GM13976 (cell line): ENCODE measurements at regions not wholly inside any gene's neighbourhood (a gene's known extent, or its start where the extent isn't known, plus 50 kb on each side); places are given as distances from the start of the nearest gene placed in this dataset.

Source experiments
- DNase-seq: peaks from one replicate; pipeline ENCODE4 v3.0.0; 2012; ENCODE audit warnings: low spot score
- in situ Hi-C: fragments of 300-500 bp; cut with MboI; formaldehyde crosslinking; loops from one replicate; pipeline ENCODE4 v1.12.0; 2022; ENCODE audit warnings: low sequenced_read_pairs, mixed read lengths, inconsistent platforms; ENCODE audit not compliant: unreplicated experiment
- TF ChIP-seq, protein P1 (sequence below): IDR thresholded peaks from 2 replicates; pipeline ENCODE4 v1.5.1; 2012; ENCODE audit warnings: borderline replicate concordance, mild to moderate bottlenecking; ENCODE audit not compliant: insufficient read depth; ENCODE audit errors: extremely low read depth, missing control alignments, control extremely low read depth

DNA sequence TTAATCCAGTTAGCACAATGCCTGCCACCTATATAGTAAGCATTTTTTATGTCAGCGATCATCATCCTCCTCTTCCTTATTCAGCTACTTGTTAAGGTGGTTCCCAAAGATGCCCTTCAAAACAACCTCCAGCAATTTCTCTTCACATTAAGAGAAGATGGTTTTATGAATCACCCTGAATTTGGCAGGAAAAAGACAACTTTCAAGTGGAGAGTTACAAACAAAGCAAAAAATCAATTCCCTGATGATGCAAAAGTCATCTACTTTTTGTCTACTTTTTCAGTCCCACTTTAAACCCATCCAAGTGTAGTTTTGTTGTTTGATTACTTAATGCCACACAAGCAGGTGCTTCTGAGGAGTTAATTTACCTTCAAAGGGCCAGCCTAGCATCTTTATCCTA, 139.1 kb upstream of the SERP2 start:
- DNase-seq, result no peak
- in situ Hi-C loops, result no loop called here
- TF ChIP-seq, protein P1, sequence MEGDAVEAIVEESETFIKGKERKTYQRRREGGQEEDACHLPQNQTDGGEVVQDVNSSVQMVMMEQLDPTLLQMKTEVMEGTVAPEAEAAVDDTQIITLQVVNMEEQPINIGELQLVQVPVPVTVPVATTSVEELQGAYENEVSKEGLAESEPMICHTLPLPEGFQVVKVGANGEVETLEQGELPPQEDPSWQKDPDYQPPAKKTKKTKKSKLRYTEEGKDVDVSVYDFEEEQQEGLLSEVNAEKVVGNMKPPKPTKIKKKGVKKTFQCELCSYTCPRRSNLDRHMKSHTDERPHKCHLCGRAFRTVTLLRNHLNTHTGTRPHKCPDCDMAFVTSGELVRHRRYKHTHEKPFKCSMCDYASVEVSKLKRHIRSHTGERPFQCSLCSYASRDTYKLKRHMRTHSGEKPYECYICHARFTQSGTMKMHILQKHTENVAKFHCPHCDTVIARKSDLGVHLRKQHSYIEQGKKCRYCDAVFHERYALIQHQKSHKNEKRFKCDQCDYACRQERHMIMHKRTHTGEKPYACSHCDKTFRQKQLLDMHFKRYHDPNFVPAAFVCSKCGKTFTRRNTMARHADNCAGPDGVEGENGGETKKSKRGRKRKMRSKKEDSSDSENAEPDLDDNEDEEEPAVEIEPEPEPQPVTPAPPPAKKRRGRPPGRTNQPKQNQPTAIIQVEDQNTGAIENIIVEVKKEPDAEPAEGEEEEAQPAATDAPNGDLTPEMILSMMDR, result no peak

DNA sequence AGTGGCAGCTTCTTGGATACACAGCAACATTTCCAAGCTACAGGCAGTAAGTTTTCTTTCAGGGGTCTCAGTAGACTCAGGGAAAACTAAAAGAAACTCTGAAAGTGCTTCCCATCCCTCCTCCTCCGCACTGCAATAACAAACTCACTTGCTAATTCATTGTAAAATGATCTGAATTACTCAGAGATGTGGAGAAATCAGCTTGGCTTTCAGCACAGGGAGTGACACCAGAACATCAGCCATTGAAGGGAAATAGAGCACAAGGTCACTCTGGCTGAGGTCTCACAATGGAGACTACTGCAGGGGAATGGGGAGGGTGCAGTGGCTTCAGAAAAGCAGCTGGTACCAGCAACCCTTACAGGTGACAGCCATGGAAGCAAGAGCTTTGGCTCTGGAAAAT, 137.3 kb upstream of the SERP2 start:
- in situ Hi-C loops, result no loop called here

DNA sequence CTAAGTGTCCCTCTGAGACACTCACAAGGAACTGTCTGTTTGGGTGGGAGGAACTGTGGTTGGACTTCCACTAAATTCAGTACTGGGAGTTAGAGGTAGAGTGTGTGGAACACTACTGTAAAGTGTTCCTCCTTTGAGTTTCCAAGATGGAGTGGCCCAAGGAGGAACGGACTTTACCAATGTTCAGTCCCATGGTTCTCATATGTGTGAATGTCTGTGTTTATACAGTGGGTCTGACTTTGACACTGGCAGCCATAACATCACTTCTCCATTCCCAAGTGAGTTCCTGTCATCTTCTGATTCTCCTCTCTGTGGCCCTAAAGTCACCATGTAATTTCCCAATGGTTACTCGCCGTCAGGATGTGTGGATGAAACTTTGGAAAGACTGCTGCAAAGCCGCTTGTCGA, 136.8 kb upstream of the SERP2 start:
- no peak for DNase-seq
- TF ChIP-seq, protein P1, result no peak
- in situ Hi-C loops, result no loop called here

More for the DNA sequence above, 137.3 kb upstream of the SERP2 start:
- DNase-seq, result no peak
- TF ChIP-seq, protein P1, result no peak

DNA sequence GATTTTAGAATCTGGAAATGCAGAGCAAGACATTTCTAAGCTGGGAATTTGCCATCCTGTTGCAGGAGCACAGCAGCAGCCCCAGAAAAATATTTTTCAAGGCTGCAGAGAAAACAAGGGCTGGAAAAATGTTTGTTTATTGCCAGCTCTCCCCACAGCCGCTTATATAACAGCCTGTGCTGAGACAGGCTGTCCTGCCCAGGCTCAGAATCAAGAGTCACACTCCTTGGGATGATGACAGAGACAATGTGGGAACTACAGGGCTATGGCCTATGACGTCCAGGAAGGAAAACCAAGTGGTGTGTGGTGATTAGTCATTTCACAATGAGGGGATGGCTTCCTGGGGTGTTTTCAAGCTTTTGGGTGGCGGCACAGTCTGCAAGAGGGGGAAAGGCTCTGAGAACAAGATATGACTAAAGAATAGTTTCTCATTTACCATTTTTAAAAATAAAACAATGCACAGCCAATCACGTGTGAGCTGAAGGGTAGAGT, 136.3 kb upstream of the SERP2 start:
- in situ Hi-C loops, result no loop called here
- DNase-seq, result peak; percentile 34
- TF ChIP-seq, protein P1, result no peak

DNA sequence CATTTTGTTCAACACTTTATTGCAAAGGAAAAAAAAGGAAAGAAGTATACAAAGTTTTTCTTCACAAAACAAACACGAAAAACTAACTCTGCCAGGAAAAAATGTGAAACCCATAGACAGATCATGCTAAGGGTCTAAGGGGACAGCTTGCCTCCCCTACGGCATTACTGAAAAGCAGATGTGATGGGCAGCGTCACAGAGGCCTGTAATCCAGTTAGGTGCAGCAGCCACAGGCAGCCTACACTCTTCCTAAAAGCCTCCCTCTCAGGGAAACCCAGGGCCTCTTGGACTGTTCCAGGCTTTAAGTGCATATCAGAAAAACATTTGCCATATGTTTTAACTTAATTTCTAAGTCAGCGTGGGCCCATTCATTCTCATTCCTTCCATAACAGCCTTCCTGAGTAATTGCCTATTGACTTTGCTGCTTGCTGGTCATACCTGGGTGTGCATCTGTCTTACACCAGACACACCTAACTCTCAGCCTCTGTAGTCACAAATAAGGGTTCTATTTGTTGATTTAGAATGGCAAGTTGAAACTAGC, 135.7 kb upstream of the SERP2 start:
- no peak for DNase-seq
- in situ Hi-C loops, result no loop called here
- TF ChIP-seq, protein P1, result no peak

DNA sequence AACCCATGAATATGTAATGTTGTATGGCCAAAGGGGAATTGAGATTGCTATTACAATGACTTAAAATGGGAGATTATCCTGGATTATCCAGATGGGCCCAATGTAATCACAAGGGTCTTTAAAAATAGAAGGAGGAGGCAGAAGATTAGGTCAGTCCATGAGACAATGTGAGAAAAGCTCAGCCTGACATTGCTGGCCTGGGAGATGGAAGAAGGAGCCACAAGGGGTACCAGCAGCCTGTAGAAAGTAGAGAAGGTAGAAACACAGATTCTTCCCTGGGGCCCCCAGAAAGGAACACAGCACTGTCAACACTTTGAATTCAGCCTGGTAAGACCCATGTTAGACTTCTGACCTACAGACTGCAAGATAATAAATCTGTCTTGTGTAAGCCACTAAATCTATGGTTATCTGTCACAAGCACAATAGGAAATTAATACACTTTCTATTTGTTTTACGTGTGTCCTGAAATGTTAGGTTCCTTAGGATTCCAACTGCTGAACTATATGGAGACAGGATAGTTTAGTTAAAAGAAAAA, 132.9 kb upstream of the SERP2 start:
- TF ChIP-seq, protein P1, result no peak
- in situ Hi-C loops, result no loop called here
- no peak for DNase-seq

DNA sequence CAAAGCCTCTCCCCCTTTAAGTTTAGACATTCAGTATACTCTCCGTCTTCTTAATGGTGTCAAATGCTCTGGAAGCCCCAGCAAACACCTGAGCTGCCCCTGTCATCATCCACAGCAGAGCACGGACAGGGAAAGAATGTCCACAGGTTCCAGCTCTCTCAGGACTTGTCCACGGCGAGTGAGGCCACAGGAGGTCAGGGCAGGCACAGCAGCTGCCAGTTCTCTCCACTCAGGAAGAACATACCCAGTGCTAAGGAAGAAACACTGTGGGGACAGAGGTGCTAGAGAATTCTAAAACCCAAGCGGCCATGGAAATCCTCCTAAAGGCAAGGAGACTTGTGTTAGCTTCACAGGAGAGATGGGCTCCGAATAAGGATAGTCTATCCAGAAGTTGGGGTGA, 132.0 kb upstream of the SERP2 start:
- in situ Hi-C loops, result no loop called here
- DNase-seq, result no peak
- TF ChIP-seq, protein P1, result no peak
